ENCODE measurements at regions not wholly inside any gene's neighbourhood (a gene's known extent, or its start where the extent isn't known, plus 50 kb on each side); places are given as distances from the start of the nearest gene placed in this dataset.

DNA sequence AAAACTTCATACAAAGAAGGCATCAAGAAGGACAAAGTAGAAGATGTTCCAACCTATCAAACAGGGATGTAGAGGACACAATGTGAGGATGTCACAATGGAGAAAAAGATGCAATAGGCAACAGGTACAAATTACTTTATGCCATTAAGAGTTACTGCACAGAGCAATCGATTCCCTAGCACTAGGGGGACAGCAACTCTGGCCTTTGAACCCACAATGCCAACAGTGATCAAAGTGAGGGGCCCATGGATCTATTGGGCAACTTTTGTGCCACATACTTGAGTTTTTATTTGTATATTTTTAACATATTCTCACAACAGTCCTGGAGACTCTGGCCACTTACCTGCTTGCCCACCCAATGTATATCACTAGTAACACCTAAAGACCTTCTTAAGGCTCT lies 220.2 kb downstream of the HNMT start:
- TF ChIP-seq, protein P1, sequence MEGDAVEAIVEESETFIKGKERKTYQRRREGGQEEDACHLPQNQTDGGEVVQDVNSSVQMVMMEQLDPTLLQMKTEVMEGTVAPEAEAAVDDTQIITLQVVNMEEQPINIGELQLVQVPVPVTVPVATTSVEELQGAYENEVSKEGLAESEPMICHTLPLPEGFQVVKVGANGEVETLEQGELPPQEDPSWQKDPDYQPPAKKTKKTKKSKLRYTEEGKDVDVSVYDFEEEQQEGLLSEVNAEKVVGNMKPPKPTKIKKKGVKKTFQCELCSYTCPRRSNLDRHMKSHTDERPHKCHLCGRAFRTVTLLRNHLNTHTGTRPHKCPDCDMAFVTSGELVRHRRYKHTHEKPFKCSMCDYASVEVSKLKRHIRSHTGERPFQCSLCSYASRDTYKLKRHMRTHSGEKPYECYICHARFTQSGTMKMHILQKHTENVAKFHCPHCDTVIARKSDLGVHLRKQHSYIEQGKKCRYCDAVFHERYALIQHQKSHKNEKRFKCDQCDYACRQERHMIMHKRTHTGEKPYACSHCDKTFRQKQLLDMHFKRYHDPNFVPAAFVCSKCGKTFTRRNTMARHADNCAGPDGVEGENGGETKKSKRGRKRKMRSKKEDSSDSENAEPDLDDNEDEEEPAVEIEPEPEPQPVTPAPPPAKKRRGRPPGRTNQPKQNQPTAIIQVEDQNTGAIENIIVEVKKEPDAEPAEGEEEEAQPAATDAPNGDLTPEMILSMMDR (IDR thresholded peaks at IDR 0.05; ENCODE audit: low read depth, low read length) = no peak
- TF ChIP-seq POLR2A (IDR thresholded peaks at IDR 0.05; ENCODE audit: extremely low read depth, insufficient read length) (no peak), MYC (IDR thresholded peaks at IDR 0.05; ENCODE audit: low read depth, low read length) (no peak)
- TF ChIP-seq, protein P2, sequence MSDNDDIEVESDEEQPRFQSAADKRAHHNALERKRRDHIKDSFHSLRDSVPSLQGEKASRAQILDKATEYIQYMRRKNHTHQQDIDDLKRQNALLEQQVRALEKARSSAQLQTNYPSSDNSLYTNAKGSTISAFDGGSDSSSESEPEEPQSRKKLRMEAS (IDR thresholded peaks at IDR 0.05; ENCODE audit: low read depth, low read length) = no peak
